Glutamatergic neuron (in vitro differentiated cells): ENCODE measurements at regions not wholly inside any gene's neighbourhood (a gene's known extent, or its start where the extent isn't known, plus 50 kb on each side); places are given as distances from the start of the nearest gene placed in this dataset.

ENCODE experiments used
- DNase-seq: peaks from one replicate; pipeline ENCODE4 v3.0.0; 2022
- H3K27ac Mint-ChIP-seq: one replicate; pipeline ENCODE4 v1.8.0; 2020; ENCODE audit warnings: mild to moderate bottlenecking, mixed read lengths, inconsistent platforms; ENCODE audit not compliant: unreplicated experiment
- H3K27me3 Mint-ChIP-seq: one replicate; pipeline ENCODE4 v1.8.0; 2020; ENCODE audit warnings: mild to moderate bottlenecking, moderate library complexity, mixed read lengths, inconsistent platforms; ENCODE audit not compliant: unreplicated experiment
- H3K36me3 Mint-ChIP-seq: one replicate; pipeline ENCODE4 v1.8.0; 2020; ENCODE audit warnings: mild to moderate bottlenecking, mixed read lengths, inconsistent platforms; ENCODE audit not compliant: unreplicated experiment
- H3K4me1 Mint-ChIP-seq: one replicate; pipeline ENCODE4 v1.8.0; 2020; ENCODE audit warnings: mild to moderate bottlenecking, low read depth, mixed read lengths, inconsistent platforms; ENCODE audit not compliant: unreplicated experiment
- H3K4me3 Mint-ChIP-seq: one replicate; pipeline ENCODE4 v1.8.0; 2020; ENCODE audit warnings: mild to moderate bottlenecking, mixed read lengths, inconsistent platforms; ENCODE audit not compliant: unreplicated experiment
- H3K9me3 Mint-ChIP-seq: one replicate; pipeline ENCODE4 v1.8.0; 2020; ENCODE audit warnings: mild to moderate bottlenecking, moderate library complexity, mixed read lengths, inconsistent platforms; ENCODE audit not compliant: unreplicated experiment
- TF ChIP-seq, protein P1 (sequence below): fragments of 200-600 bp; sonication (generic); IDR thresholded peaks from one replicate; pipeline ENCODE4 v1.5.0; 2021; ENCODE audit not compliant: partially characterized antibody, unreplicated experiment

DNA sequence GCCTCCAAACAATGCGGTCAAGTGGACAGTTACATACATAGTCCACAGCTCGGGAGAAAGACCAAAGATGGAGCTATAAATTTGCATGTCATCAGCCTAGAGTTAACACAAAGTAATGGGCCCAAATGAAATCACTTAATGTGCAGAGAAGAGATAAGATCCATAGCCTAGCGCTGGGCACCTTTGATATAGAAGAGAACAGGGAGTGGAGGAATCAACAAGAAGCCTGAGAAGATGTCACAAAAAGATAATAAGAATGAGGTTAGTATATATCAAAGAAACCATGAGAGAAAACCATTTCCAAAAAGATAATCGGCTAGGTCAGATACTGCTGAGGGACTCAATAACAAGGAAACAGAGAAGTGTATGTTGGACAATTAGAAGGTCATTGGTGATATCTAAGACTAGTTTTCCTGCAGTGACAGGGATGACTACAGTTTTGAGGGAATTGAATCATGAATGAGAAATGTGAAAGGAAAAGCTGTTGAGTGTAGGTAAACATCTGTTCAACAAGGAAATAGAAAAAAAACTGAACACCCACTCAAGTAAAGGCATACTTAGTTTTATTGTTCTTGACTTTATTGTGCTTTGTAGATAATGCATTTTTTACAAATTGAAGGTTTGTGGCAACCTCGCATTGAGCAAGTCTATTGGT is 68.7 kb upstream of the CDH6 start:
- H3K36me3 Mint-ChIP-seq, result peaks cover 10% of the 10 kb centered on the region
- no peaks in the 10 kb centered on the region for H3K4me1 Mint-ChIP-seq
- no peaks in the 10 kb centered on the region for H3K9me3 Mint-ChIP-seq
- DNase-seq, result no peak
- no peak overlapping the region for H3K27ac Mint-ChIP-seq
- TF ChIP-seq, protein P1, sequence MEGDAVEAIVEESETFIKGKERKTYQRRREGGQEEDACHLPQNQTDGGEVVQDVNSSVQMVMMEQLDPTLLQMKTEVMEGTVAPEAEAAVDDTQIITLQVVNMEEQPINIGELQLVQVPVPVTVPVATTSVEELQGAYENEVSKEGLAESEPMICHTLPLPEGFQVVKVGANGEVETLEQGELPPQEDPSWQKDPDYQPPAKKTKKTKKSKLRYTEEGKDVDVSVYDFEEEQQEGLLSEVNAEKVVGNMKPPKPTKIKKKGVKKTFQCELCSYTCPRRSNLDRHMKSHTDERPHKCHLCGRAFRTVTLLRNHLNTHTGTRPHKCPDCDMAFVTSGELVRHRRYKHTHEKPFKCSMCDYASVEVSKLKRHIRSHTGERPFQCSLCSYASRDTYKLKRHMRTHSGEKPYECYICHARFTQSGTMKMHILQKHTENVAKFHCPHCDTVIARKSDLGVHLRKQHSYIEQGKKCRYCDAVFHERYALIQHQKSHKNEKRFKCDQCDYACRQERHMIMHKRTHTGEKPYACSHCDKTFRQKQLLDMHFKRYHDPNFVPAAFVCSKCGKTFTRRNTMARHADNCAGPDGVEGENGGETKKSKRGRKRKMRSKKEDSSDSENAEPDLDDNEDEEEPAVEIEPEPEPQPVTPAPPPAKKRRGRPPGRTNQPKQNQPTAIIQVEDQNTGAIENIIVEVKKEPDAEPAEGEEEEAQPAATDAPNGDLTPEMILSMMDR, result no peak
- H3K4me3 Mint-ChIP-seq, result no peak overlapping the region
- H3K27me3 Mint-ChIP-seq, result no peaks in the 10 kb centered on the region

- no peak for DNase-seq
- Mint-ChIP-seq H3K4me1 (no peaks in the 10 kb centered on the region), H3K4me3 (no peak overlapping the region), H3K27me3 (no peaks in the 10 kb centered on the region), H3K9me3 (no peaks in the 10 kb centered on the region), H3K27ac (no peak overlapping the region), H3K36me3 (peaks cover 10% of the 10 kb centered on the region)
- TF ChIP-seq, protein P1, result no peak
Observed at GRCh38 chr5:31124026-31124425, 69.5 kb upstream of the CDH6 start.

DNA sequence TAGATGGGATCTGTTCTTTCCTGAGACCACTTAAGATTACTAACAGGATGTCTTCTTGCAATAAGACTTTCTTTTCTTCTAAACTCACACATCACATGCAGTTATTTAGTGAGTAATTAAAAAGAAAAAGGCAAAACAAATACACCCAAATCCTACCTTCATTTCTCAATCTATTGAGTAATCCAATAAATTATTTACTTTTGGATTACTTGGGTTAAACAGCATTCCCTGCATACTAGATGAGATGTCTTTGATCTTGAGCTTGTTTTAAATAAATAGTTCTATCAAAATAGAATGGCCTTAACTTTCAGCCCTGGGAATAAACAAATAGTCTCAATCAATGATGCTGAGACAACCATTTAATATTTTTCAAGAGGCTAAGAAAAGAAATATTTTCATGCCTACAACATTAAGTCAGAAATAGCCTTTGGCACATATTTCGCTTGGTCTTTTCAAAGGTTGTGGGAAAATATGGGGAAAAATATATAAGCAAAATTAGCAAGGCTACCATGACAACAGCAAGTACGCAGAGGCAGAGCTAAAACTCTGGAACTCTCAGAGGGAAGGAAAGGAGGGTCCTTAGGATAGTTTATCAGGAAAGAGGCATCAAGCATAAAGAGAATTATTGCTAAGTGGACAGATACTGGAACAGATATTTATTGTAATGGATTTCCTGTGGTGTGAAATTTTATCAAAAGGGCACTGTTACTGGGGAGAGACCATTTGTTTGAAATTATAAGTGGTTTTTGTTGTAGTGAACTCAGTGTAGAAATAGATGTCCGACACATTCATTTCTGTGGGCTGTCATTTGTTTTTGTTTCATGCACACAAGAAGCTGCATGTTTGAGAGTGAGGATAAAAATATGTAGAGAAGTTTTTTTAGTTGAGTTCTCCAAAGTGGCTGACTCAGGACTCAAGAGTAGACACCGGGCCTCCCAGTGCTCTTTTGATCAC is 70.2 kb upstream of the CDH6 start:
- DNase-seq, result no peak
- no peaks in the 10 kb centered on the region for H3K4me1 Mint-ChIP-seq

GRCh38 chr5:31121224-31121623 is 72.3 kb upstream of the CDH6 start:
- TF ChIP-seq, protein P1, result no peak
- Mint-ChIP-seq H3K4me1 (no peaks in the 10 kb centered on the region), H3K4me3 (no peak overlapping the region), H3K9me3 (peaks cover 2% of the 10 kb centered on the region), H3K27me3 (peaks cover 3% of the 10 kb centered on the region), H3K27ac (no peak overlapping the region), H3K36me3 (peaks cover 5% of the 10 kb centered on the region)
- no peak for DNase-seq

More for the DNA sequence above, 70.2 kb upstream of the CDH6 start:
- Mint-ChIP-seq H3K27me3 (peaks cover 3% of the 10 kb centered on the region), H3K36me3 (peaks cover 10% of the 10 kb centered on the region), H3K4me3 (no peak overlapping the region), H3K9me3 (no peaks in the 10 kb centered on the region), H3K27ac (no peak overlapping the region)
- TF ChIP-seq, protein P1, result no peak

- peaks cover 2% of the 10 kb centered on the region for H3K9me3 Mint-ChIP-seq
- no peaks in the 10 kb centered on the region for H3K36me3 Mint-ChIP-seq
- no peaks in the 10 kb centered on the region for H3K4me1 Mint-ChIP-seq
- H3K4me3 Mint-ChIP-seq, result no peak overlapping the region
- H3K27ac Mint-ChIP-seq, result no peak overlapping the region
- TF ChIP-seq, protein P1, result no peak
- DNase-seq, result no peak
- H3K27me3 Mint-ChIP-seq, result peaks cover 3% of the 10 kb centered on the region
Observed at GRCh38 chr5:31120642-31120948, 72.9 kb upstream of the CDH6 start.
